ENCODE measurements at regions not wholly inside any gene's neighbourhood (a gene's known extent, or its start where the extent isn't known, plus 50 kb on each side); places are given as distances from the start of the nearest gene placed in this dataset.
A peak's percentile ranks its signal among the peaks of the same experiment; 100 is the strongest.

GRCh38 chr12:124440841-124441381 lies 126.5 kb downstream of the NCOR2 start:
- DNase-seq (ENCODE audit: extremely low spot score) = no peak
- peak overlapping the region in 2 of 4 donors; percentile 58 to 71 for H3K27ac ChIP-seq (replicated peaks in 1 of 4)

GRCh38 chr12:124440031-124440626 lies 127.3 kb downstream of the NCOR2 start:
- no peak for DNase-seq (ENCODE audit: extremely low spot score)
- no peaks in the 10 kb centered on the region for H3K9me3 ChIP-seq
- peaks cover 14 to 76% (median 34%) of the 10 kb centered on the region in 4 donors for H3K36me3 ChIP-seq
- H3K4me1 ChIP-seq = peaks cover 34 to 74% (median 58%) of the 10 kb centered on the region in 4 donors
- TF ChIP-seq POLR2A (IDR thresholded peaks at IDR 0.05; ENCODE audit: low read depth) = no peak
- TF ChIP-seq CTCF (IDR thresholded peaks at IDR 0.05) = no peak
- TF ChIP-seq EP300 (IDR thresholded peaks at IDR 0.05) = no peak
- no peak for TF ChIP-seq POLR2AphosphoS5 (IDR thresholded peaks at IDR 0.05)
- WGBS = 95% methylated on average over 13 of the region's 13 CpGs
- H3K4me3 ChIP-seq = no peak overlapping the region
- peak overlapping the region in 3 of 4 donors; percentile 48 to 71 (median 58) for H3K27ac ChIP-seq (replicated peaks in 1 of 4)
- H3K27me3 ChIP-seq = no peaks in the 10 kb centered on the region
- intact Hi-C loops (cut with DNase I) = no loop called here

More at GRCh38 chr12:124440841-124441381, 126.5 kb downstream of the NCOR2 start:
- intact Hi-C loops (cut with DNase I) = no loop called here
- H3K27me3 ChIP-seq = no peaks in the 10 kb centered on the region
- H3K4me3 ChIP-seq = no peak overlapping the region
- WGBS = 84% methylated on average over 13 of the region's 13 CpGs
- peaks cover 34 to 75% (median 57%) of the 10 kb centered on the region in 4 donors for H3K4me1 ChIP-seq
- no peak for TF ChIP-seq POLR2AphosphoS5 (IDR thresholded peaks at IDR 0.05)
- no peak for TF ChIP-seq POLR2A (IDR thresholded peaks at IDR 0.05; ENCODE audit: low read depth)
- TF ChIP-seq EP300 (IDR thresholded peaks at IDR 0.05) = no peak
- no peak for TF ChIP-seq CTCF (IDR thresholded peaks at IDR 0.05)
- H3K9me3 ChIP-seq = no peaks in the 10 kb centered on the region
- H3K36me3 ChIP-seq = peaks cover 14 to 76% (median 39%) of the 10 kb centered on the region in 4 donors

- WGBS = 80% methylated on average over 5 of the region's 8 CpGs
- Histone ChIP-seq H3K9me3 (no peaks in the 10 kb centered on the region), H3K36me3 (peaks cover 14 to 64% (median 28%) of the 10 kb centered on the region in 4 donors), H3K4me1 (peaks cover 31 to 72% (median 54%) of the 10 kb centered on the region in 4 donors), H3K27ac (replicated peaks in 1 of 4) (peak overlapping the region; percentile 25 to 71 (median 53)), H3K27me3 (no peaks in the 10 kb centered on the region), H3K4me3 (no peak overlapping the region)
- DNase-seq (ENCODE audit: extremely low spot score) = no peak
- intact Hi-C loops (cut with DNase I) = no loop called here
- TF ChIP-seq EP300 (IDR thresholded peaks at IDR 0.05) (no peak), CTCF (IDR thresholded peaks at IDR 0.05) (no peak), POLR2A (IDR thresholded peaks at IDR 0.05; ENCODE audit: low read depth) (no peak), POLR2AphosphoS5 (IDR thresholded peaks at IDR 0.05) (no peak)
These were observed 128.9 kb downstream of the NCOR2 start for GRCh38 chr12:124438437-124439056.

- intact Hi-C loops (cut with DNase I) = no loop called here
- Histone ChIP-seq H3K4me3 (no peak overlapping the region), H3K27me3 (no peaks in the 10 kb centered on the region), H3K36me3 (peaks cover 14 to 64% (median 25%) of the 10 kb centered on the region in 4 donors), H3K27ac (replicated peaks in 1 of 4) (peak overlapping the region; percentile 25 to 71 (median 53)), H3K4me1 (peaks cover 37 to 74% (median 57%) of the 10 kb centered on the region in 4 donors), H3K9me3 (no peaks in the 10 kb centered on the region)
- 81% methylated on average over 13 of the region's 36 CpGs for WGBS
- DNase-seq (ENCODE audit: extremely low spot score) = no peak
- no peak for TF ChIP-seq CTCF (IDR thresholded peaks at IDR 0.05)
- TF ChIP-seq POLR2A (IDR thresholded peaks at IDR 0.05; ENCODE audit: low read depth) = no peak
- TF ChIP-seq POLR2AphosphoS5 (IDR thresholded peaks at IDR 0.05) = no peak
- TF ChIP-seq EP300 (IDR thresholded peaks at IDR 0.05) = no peak
These were observed 129.6 kb downstream of the NCOR2 start for GRCh38 chr12:124437617-124438436.
